Astrocyte of the spinal cord (primary cell): ENCODE measurements at regions not wholly inside any gene's neighbourhood (a gene's known extent, or its start where the extent isn't known, plus 50 kb on each side); places are given as distances from the start of the nearest gene placed in this dataset.

Source experiments
- DNase-seq: peaks from one replicate; pipeline ENCODE4 v3.0.0; 2011; ENCODE audit warnings: low read depth, low spot score
- H3K4me3 ChIP-seq: 2 replicates; pipeline ENCODE4 v1.5.1; 2011; ENCODE audit warnings: low read depth, mild to moderate bottlenecking, low read length, moderate library complexity
- in situ Hi-C: cut with HindIII; loops from 2 replicates; pipeline ENCODE4 v1.10.0; 2017; ENCODE audit warnings: low sequenced_read_pairs
- TF ChIP-seq, protein P1 (sequence below): IDR thresholded peaks from 2 replicates; pipeline ENCODE4 v1.5.1; 2012; ENCODE audit warnings: low read depth, mild to moderate bottlenecking, low read length, inconsistent platforms

DNA sequence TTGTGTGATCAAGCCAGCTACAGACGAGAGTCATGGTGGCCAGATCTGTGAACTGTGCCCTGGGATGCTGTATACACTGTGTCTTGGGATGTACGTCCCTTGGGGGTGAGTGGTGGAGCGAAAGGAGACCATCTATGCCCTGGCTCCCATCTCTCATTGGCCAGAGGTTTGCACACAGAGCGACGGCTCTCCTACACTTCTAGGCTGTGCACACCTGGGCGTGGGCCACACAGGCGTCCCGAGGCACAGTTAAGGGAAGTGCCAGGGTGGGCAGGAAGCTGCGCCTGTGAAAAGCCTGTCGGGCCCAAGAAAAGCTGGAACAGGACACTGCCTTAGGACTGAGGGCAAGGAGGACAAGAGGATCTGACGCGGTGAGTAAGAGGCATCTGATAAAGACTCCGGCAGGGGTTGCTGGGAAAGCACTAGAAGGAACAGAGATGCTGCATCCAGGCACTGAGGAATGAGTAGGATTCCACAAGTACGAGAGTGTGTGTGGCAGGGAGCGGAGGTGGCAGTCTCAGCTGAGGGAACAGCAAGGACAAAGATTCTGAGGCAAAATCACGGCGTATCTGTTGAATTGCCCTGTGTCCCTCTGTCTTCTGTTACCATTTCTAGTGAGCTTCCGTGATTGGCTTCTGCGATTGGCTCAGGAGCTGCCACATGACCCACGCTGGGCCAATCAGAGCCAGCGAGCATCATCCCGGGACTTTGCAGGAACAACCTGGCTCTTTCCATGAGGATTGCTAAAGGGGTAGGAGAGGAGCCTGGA lies 67.9 kb upstream of the ZBTB40 start:
- no peak overlapping the region for H3K4me3 ChIP-seq
- TF ChIP-seq, protein P1, sequence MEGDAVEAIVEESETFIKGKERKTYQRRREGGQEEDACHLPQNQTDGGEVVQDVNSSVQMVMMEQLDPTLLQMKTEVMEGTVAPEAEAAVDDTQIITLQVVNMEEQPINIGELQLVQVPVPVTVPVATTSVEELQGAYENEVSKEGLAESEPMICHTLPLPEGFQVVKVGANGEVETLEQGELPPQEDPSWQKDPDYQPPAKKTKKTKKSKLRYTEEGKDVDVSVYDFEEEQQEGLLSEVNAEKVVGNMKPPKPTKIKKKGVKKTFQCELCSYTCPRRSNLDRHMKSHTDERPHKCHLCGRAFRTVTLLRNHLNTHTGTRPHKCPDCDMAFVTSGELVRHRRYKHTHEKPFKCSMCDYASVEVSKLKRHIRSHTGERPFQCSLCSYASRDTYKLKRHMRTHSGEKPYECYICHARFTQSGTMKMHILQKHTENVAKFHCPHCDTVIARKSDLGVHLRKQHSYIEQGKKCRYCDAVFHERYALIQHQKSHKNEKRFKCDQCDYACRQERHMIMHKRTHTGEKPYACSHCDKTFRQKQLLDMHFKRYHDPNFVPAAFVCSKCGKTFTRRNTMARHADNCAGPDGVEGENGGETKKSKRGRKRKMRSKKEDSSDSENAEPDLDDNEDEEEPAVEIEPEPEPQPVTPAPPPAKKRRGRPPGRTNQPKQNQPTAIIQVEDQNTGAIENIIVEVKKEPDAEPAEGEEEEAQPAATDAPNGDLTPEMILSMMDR = no peak
- in situ Hi-C loops = no loop called here
- DNase-seq = no peak

DNA sequence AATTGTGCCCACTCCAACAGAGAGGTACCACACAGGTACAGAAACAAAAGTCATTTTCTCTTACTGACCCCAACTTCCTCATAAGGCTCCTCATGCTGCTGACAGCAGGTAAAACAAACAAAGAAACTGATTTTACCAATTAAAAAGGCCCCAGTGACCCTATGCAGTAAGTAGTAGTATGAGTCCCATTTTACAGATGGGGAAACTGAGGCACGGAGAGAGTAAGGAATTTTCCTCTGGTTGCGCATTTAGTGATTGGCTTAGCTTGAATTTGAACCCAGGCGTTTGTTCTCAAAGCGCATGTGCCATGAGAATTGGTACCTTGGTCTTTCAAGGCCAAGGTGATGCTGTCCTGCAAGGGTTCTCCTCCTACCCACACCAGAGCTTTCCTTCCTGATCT lies 66.1 kb upstream of the ZBTB40 start:
- H3K4me3 ChIP-seq = no peak overlapping the region
- in situ Hi-C loops = no loop called here
- no peak for DNase-seq
- TF ChIP-seq, protein P1 = no peak

DNA sequence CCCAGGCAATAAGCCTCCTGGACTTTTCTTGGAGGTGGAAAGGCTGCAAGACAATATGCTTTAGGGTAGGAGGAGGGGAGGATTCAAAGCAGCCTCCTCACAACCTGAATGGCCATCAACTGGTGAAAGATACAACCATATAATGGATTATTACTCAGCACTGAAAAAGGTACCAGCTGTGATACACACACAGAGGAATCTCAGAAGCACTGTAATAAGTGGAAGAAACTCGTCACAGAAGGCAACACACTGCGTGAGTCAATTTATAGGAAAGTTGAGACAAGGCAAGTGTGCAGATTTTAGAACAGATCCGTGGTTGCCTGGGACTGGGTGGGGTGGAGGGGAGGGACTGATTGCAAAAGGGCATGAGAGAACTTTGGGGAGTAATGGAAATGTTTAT lies 64.9 kb upstream of the ZBTB40 start:
- DNase-seq = no peak

DNA sequence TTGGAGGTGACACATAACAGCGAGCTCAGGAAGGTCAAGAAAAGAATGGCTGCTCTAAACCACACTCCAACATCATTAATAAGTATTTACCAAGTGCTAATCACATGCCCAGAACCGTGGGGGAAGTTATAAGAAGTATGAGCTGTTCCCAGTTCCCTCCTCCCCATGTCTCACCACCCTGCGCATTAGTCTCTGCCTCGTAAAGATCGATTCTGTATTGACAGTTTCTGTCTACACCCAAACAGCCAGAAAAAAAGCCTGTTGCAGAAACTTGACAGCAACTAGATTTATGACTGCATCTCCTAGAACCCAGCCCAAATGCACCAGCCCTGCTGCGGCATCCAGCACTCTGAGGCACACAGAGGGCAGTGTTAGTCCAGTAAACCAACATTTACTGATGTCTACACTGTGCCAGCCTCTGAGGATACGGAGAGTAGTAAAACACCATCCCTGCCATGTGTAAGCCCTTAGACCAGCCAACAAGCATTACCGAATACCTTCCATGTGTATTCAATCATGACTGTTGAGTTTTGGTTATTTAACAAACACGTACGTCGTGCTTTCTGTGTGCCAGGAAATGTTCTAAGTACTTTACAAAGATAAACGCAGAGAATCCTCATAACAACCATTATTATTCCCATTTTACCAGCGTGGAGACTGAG lies 63.6 kb upstream of the ZBTB40 start:
- in situ Hi-C loops = no loop called here
- no peak overlapping the region for H3K4me3 ChIP-seq
- DNase-seq = no peak
- TF ChIP-seq, protein P1 = no peak

More for the DNA sequence above, 64.9 kb upstream of the ZBTB40 start:
- TF ChIP-seq, protein P1 = no peak
- H3K4me3 ChIP-seq = no peak overlapping the region
- in situ Hi-C loops = no loop called here

DNA sequence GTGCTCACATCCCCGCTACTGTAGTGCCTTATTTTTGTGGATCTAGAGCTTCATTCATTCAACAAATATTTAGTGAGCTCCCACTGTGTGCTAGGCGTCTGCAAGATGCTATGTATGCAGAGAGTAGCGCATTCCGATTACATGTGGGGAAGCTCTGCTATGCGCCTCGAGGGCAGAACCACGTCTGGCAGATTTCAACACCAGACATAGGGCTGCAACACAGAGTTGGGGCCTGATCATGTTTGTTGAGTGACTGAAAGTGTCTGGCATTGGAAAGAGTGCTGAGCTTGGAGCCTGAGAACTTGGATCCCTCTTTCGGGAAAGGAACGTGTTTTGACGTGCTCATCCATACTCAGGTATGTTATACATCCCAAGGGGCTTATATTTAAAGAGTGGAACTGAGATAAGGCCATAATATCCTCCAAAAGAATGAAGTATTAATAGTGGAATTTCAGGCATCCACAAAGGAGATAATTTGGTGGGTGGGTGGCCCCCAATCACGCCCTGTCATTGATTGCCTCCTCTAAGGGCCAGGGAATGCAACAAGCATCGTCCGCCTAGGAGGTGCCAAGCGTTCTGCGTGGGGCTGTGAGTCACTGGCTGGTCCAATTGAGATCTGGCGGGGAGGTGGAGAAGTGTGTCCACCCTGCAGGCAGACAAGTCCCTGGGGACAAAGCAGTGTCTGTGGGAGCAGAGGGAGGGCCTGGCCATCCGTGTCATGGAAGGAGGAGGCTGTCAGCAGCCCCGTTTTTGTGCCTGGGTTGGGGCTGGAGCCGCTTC lies 62.8 kb upstream of the ZBTB40 start:
- in situ Hi-C loops = no loop called here
- no peak overlapping the region for H3K4me3 ChIP-seq
- DNase-seq = no peak
- TF ChIP-seq, protein P1 = no peak

DNA sequence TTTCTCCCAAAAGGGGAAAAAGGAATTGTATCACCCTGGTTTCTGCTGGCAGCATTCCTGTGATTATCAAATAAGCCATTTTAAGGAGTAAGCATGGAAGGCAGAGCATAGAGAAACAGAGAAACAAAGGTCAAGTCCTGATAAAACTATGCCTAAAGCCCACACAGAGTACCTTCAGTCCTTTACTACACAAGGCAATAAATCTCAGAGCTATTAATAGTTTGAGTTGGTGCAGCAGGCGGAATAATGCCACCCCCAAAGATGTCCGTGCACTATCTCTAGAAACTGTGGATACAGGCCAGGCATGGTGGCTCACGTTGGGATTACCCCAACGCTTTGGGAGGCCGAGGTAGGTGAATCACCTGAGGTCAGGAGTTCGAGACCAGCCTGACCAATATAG lies 58.1 kb upstream of the ZBTB40 start:
- TF ChIP-seq, protein P1 = no peak
- in situ Hi-C loops = no loop called here
- DNase-seq = no peak
- no peak overlapping the region for H3K4me3 ChIP-seq
